NCI-H524 treated with DMSO at 0.1 percent for 48 hours (cell line): ENCODE measurements at regions not wholly inside any gene's neighbourhood (a gene's known extent, or its start where the extent isn't known, plus 50 kb on each side); places are given as distances from the start of the nearest gene placed in this dataset.
"Not testable (repeated sequence)": the region's sequence is repeated elsewhere in the genome, so short reads cannot be mapped to it uniquely, and the experiment has no call there.

ENCODE experiments used
- DNase-seq: peaks from one replicate; lab custom pipeline; 2025; lab: John Stamatoyannopoulos, UW

DNA sequence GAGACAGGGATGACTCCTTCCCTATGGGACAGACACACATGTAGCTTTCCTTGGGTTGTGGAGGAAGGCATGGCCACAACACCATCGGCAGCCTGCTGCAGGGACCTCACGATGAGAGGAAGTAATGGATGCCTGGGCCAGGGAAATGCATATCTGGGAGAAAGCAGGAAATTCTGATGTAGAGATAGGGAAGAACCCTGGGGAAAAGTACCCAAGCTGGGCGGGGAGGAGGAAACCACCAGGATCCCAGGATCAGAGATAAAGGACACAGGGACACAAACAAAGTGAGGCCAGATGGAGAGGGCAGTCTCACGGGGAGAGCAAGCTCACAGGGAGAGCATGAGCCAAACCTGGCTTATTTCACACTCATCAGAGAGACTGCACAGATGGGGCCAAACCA is 294.7 kb upstream of the TEKT4 start:
- DNase-seq = not testable (repeated sequence)

DNA sequence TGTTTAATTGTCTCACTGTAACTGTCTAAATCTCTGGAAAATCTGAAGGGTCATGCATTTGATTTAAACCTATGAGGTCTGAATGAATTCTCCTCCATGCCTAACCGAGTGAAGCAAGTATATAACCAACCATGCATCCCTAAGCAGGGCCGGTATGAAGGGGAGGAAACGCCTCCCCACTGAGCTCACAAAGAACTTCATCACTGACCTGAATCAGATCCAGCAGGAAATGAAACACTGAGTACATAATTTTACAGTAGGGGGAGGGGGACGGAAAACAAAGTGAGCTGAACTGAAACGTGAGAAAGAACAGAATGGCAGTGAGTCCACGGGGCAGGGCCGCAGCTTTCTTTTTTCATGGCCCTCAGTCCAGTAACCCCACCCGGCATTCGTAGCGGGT is 294.1 kb upstream of the TEKT4 start:
- not testable (repeated sequence) for DNase-seq

- DNase-seq = not testable (repeated sequence)
Observed at GRCh38 chr2:94579221-94579620, 292.0 kb upstream of the TEKT4 start.

GRCh38 chr2:94583081-94583723 is 288.0 kb upstream of the TEKT4 start:
- not testable (repeated sequence) for DNase-seq

DNA sequence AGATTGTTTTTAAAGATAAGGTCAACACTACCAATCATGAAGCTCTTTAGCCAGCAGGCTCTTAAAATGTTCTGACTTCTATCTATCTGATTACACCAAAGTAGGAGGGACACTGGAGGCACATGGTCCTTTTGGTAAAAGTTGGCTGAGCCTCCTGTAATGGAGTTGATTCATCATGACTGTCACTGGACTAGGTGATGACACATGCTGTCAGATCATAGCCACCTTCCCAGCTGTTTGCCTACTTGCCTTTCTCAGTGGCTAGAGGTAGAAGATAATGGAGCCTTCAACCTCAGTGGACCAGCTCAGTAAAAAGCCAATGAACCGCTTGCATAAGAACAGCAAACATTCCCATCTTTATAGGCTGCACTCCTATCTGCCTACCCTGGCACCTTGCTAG is 286.7 kb upstream of the TEKT4 start:
- DNase-seq = not testable (repeated sequence)

DNA sequence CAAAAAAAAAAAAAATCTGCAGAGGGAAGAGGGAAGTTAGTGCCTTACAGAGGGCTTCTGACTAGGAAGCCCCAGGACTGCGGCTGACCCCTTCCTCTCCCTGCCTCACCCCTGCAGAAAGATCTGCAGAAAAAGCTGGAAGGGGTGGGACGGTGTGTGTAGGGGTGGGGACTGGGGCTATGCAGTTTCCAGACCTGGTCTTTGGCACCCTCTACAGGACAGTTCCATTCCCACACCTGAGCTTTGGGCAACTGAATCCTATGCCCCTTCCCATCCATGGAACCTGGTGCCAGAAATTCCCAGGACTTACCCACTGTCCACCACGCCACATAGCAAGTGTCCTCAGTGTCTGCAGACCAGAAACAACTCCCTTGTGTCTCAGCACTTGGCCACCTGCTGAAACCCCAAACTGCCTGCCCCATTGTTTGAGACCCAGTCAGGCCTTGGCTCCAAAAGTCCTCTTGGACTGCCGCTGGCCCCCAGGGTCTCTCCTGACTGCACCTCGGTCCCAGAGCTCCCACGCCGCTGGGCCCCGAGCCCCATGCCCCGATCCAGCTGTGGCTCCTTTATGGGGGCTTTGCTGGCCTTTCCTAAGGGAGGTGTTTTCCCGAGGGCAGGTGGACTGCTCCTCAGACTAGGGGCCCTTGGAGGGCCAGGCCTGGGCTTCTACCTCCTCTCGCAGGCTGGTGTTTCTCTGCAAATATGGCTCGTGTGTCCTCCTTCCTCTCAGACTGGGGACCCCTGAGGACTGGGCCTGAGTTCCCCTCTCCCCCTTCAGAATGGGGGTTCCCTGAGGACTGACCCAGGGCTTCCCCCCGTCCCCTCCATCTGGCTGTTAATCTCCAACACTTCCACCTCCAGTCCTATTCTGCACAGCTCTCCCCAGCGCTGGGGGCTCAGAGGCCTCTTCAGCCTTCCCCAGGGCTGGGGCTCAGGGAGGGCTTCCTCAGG is 284.9 kb upstream of the TEKT4 start:
- DNase-seq = not testable (repeated sequence)

DNA sequence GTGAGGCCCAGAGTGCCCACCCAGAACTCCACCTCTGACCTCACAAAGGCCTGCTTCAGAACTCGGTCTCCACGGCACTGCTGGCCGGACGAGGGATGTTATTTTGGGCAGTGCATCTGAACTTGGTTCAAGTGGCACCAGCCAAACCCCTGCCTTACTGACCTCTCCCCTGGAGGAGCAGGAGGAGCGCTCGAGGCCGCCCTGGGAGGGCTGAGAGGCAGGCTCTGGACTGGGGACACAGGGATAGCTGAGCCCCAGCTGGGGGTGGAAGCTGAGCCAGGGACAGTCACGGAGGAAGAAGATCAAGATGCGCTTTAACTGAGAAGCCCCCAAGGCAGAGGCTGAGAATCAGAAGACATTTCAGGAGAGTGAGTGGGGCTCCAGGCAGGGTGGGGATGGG is 284.2 kb upstream of the TEKT4 start:
- DNase-seq = not testable (repeated sequence)

- not testable (repeated sequence) for DNase-seq
Observed at GRCh38 chr2:94594019-94594836, 277.0 kb upstream of the TEKT4 start.

GRCh38 chr2:94595956-94596355 is 275.3 kb upstream of the TEKT4 start:
- DNase-seq = not testable (repeated sequence)

GRCh38 chr2:94598075-94598713 is 273.0 kb upstream of the TEKT4 start:
- DNase-seq = not testable (repeated sequence)

- not testable (repeated sequence) for DNase-seq
Observed at GRCh38 chr2:94600929-94601328, 270.3 kb upstream of the TEKT4 start.

DNA sequence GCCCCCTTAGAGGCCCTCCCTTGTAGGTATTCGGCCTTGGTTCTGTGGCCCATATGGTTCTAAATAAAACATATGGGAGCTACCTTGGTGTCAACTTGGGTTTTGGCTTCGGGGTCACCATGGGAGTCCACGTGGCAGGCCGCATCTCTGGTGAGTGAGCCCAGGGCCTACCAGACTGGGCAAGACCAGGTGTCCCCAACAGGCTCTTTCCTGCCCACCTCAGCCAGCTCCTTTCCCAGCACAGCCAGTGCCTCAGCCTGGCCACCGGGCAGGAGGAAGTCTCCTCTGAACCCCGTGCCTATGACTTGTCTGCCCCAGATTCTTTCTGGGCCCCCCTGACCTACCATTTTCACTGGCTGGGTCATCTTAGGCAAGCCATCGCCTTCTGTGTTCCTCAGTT is 268.8 kb upstream of the TEKT4 start:
- no peak for DNase-seq

GRCh38 chr2:94622113-94622618 is 249.1 kb upstream of the TEKT4 start:
- no peak for DNase-seq

DNA sequence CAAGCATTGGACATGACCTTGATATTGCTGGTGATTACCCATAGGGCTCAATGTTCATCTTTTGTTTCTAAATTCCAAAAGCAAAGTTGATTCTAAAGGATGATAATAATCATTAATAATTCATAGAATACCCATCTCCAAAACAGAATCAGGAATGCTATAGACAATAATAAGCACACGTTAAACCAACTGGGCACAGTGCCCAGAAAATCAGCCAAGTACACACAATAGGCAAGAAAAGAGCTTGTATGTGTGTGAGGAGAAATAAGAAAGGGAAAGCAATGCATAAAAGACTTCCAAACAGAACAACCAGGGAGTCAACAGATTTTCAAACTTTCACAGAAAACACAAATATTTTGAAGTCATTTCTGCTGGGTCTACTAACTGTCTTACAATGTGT is 242.3 kb upstream of the TEKT4 start:
- not testable (repeated sequence) for DNase-seq

DNA sequence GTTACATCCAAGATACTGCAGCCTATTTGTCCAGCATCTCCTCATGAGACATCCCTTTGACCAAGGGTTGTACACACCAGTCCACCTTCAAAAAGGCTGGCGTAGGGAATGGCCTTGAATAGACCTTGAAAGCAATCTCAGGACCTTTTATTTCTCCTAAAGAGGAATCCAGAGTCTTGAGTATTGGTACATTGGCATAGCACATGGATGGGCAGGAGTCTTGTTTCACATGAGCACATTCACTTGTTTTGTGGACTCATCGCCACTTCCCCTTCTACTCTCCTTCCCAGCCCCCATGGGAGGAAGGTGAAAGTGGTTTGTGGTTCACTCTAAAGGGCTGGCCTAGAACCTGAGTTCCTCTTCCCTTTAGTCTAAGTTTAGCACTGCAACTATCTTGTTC is 229.8 kb upstream of the TEKT4 start:
- not testable (repeated sequence) for DNase-seq

DNA sequence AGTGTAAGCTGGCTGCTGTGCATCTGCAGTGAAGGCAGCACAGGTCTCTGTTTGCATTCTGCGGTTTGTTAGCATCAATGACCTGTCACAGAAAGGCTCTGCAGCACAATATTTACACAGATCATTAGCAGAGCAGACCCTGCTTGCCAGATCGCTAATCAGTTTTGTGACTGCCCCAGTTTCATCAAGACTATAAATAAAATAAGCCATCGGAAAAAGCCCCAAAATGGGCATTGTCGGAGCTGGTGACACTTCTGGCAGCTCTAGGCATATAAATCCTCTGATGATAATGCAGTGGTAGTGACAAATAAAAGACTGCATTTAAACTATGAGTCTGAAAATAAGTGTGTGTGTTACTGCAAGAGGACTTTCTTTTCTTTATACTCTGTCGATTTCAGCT is 219.1 kb upstream of the TEKT4 start:
- not testable (repeated sequence) for DNase-seq

DNA sequence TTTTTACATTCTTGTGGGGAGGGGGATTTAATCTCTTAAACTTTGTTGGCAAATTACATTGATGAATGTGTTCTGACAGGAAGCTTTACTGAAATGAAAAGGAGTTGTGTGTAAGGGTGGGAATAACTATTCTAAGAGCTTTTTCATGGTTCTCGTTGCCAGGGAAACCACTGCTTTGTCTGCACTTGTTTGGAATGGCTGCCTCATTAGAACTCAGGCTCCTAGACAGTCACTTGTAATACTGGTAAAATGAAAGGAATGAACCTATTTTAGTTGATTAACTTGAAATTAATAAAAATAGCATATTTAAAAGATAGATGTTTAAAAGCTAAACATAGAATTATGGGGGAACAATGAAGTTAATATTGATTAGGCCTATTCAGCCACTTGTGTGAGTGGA is 201.4 kb upstream of the TEKT4 start:
- not testable (repeated sequence) for DNase-seq

- not testable (repeated sequence) for DNase-seq
Observed at GRCh38 chr2:94694236-94694635, 177.0 kb upstream of the TEKT4 start.

- DNase-seq = not testable (repeated sequence)
Observed at GRCh38 chr2:94708982-94709381, 162.2 kb upstream of the TEKT4 start.

DNA sequence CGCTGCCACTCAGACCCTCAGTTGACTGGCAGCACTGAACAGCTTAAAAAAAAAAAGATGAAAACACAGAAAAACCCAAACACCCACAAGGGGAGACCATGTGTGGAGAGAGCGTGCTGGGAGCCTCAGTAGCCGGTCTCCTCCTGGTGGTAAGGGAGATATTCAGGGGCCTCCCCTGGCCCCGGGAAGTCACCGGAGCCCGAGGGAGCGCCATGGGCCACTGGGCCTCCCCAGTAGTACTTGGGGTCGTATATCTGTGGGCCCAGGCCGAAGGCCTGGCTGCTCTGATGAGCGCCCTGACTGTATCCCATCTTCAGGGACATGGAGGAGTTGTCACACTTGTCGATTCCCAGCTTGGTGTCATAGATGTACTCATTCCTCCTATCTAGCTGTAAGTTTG is 145.7 kb upstream of the TEKT4 start:
- no peak for DNase-seq

- DNase-seq = not testable (repeated sequence)
Observed at GRCh38 chr2:94735536-94735935, 135.7 kb upstream of the TEKT4 start.
